ENCODE measurements at regions not wholly inside any gene's neighbourhood (a gene's known extent, or its start where the extent isn't known, plus 50 kb on each side); places are given as distances from the start of the nearest gene placed in this dataset.
A peak's percentile ranks its signal among the peaks of the same experiment; 100 is the strongest.

DNA sequence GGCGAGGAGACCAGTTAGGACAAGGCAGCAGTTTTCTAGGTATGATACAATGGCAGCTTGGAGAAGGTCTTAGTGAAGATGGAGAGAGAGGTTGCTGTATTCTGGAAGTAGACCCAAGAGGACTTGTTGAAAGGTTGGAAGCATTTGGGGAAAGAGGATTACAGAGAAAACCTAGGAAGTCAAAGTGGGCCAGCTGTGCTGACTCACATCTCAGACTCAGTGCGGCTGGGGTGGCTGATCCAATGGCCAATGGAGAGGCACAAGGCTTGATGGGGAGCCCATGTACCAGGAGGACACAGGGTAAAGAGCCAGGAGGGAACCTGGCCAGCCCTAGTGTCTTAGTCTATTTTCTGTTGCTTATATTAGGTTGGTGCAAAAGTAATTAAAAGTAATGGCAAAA, 194.5 kb upstream of the GALNT17 start:
- Histone ChIP-seq H3K27me3 (no peaks in the 10 kb centered on the region), H3K36me3 (no peaks in the 10 kb centered on the region), H3K4me3 (no peak overlapping the region), H3K27ac (no peak overlapping the region), H3K9me3 (no peaks in the 10 kb centered on the region), H3K4me1 (no peaks in the 10 kb centered on the region)
- intact Hi-C loops (cut with DNase I) = no loop called here
- peak in 1 of 2 donors; percentile 47 for DNase-seq (ENCODE audit: extremely low spot score in 2 of 2)
- no peak for TF ChIP-seq POLR2AphosphoS5 (IDR thresholded peaks at IDR 0.05; ENCODE audit: insufficient read depth in 1 of 2, low read depth in 1 of 2)
- TF ChIP-seq, protein P1, sequence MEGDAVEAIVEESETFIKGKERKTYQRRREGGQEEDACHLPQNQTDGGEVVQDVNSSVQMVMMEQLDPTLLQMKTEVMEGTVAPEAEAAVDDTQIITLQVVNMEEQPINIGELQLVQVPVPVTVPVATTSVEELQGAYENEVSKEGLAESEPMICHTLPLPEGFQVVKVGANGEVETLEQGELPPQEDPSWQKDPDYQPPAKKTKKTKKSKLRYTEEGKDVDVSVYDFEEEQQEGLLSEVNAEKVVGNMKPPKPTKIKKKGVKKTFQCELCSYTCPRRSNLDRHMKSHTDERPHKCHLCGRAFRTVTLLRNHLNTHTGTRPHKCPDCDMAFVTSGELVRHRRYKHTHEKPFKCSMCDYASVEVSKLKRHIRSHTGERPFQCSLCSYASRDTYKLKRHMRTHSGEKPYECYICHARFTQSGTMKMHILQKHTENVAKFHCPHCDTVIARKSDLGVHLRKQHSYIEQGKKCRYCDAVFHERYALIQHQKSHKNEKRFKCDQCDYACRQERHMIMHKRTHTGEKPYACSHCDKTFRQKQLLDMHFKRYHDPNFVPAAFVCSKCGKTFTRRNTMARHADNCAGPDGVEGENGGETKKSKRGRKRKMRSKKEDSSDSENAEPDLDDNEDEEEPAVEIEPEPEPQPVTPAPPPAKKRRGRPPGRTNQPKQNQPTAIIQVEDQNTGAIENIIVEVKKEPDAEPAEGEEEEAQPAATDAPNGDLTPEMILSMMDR (IDR thresholded peaks at IDR 0.05) = no peak

GRCh38 chr7:70940597-70940996, 191.3 kb upstream of the GALNT17 start:
- Histone ChIP-seq H3K9me3 (no peaks in the 10 kb centered on the region), H3K36me3 (no peaks in the 10 kb centered on the region), H3K27ac (no peak overlapping the region), H3K4me3 (no peak overlapping the region), H3K4me1 (no peaks in the 10 kb centered on the region), H3K27me3 (no peaks in the 10 kb centered on the region)
- no peak for DNase-seq (ENCODE audit: extremely low spot score in 2 of 2)
- TF ChIP-seq POLR2A (IDR thresholded peaks at IDR 0.05) (no peak), POLR2AphosphoS5 (IDR thresholded peaks at IDR 0.05; ENCODE audit: insufficient read depth in 1 of 2, low read depth in 1 of 2) (no peak)
- TF ChIP-seq, protein P1 (IDR thresholded peaks at IDR 0.05) = no peak
- intact Hi-C loops (cut with DNase I) = no loop called here

GRCh38 chr7:70942791-70943190, 189.2 kb upstream of the GALNT17 start:
- Histone ChIP-seq H3K9me3 (no peaks in the 10 kb centered on the region), H3K4me3 (no peak overlapping the region), H3K4me1 (no peaks in the 10 kb centered on the region), H3K27ac (no peak overlapping the region), H3K27me3 (no peaks in the 10 kb centered on the region), H3K36me3 (no peaks in the 10 kb centered on the region)
- peak in 1 of 2 donors; percentile 40 for DNase-seq (ENCODE audit: extremely low spot score in 2 of 2)
- TF ChIP-seq POLR2A (IDR thresholded peaks at IDR 0.05) (no peak), POLR2AphosphoS5 (IDR thresholded peaks at IDR 0.05; ENCODE audit: insufficient read depth in 1 of 2, low read depth in 1 of 2) (no peak)
- intact Hi-C loops (cut with DNase I) = no loop called here

DNA sequence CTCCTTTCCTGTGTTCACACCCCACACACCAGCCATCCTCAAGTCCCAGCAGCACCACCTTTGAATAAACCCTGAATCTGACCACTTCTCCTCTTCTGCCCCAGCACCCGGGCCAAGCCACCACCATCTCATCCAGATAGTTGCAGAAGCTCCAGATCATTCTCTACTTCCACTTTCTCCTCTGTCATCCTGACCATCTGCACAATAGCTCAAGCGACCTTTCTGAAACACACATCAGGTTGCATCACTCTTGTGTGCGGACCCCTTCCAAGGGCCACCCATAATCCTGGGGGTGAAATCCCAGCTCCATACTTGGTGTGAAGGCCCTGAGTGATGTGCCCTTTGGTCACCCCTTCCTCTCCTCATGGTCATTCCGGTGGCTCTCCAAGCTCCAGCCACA, 187.4 kb upstream of the GALNT17 start:
- TF ChIP-seq, protein P1 (IDR thresholded peaks at IDR 0.05) = no peak
- TF ChIP-seq POLR2A (IDR thresholded peaks at IDR 0.05) (no peak), POLR2AphosphoS5 (IDR thresholded peaks at IDR 0.05; ENCODE audit: insufficient read depth in 1 of 2, low read depth in 1 of 2) (no peak)
- Histone ChIP-seq H3K36me3 (no peaks in the 10 kb centered on the region), H3K4me3 (no peak overlapping the region), H3K9me3 (no peaks in the 10 kb centered on the region), H3K4me1 (no peaks in the 10 kb centered on the region), H3K27ac (no peak overlapping the region), H3K27me3 (no peaks in the 10 kb centered on the region)
- intact Hi-C loops (cut with DNase I) = no loop called here
- DNase-seq (ENCODE audit: extremely low spot score in 2 of 2) = peak in 1 of 2 donors; percentile 58

DNA sequence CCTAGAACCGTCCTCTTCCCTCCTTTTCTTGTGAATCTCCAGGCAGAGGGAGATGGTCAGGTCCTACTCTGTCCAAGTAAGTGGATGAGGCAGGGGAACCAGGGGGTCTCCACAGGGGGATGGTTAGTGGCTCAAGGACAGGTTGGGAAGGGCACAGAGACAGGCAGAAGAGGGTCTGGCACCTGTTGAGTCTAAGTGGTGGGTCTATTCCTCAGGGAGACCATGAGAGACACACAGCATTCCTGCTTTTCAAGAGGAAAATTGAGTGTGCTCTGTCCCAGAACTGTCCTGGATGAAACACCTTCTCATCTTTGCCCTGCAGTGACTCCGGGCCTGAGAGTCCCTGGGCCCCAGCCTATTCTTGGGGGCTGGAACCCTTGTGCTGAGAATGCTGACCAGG, 184.8 kb upstream of the GALNT17 start:
- Histone ChIP-seq H3K4me3 (no peak overlapping the region), H3K9me3 (no peaks in the 10 kb centered on the region), H3K36me3 (no peaks in the 10 kb centered on the region), H3K4me1 (no peaks in the 10 kb centered on the region), H3K27me3 (no peaks in the 10 kb centered on the region), H3K27ac (no peak overlapping the region)
- peak in 1 of 2 donors; percentile 70 for DNase-seq (ENCODE audit: extremely low spot score in 2 of 2)
- intact Hi-C loops (cut with DNase I) = no loop called here
- no peak for TF ChIP-seq POLR2A (IDR thresholded peaks at IDR 0.05)

DNA sequence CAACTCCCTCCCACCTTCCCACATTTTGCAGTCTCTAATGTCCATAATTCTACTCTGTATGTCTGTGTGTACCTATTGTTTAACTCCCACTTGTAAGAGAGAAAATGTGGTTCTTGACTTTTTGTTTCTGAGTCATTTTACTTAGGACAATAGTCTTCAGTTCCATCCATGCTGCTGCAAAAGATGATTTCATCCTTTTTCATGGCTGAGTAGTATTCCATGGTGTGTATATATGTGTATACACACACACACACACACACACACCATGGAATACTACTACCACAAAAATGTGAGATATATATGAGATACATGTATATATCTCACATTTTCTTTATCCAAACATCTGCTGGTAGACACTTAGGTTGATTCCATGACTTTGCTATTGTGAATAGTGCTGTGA, 182.1 kb upstream of the GALNT17 start:
- no peak overlapping the region for H3K27ac ChIP-seq
- no peaks in the 10 kb centered on the region for H3K36me3 ChIP-seq
- peaks cover 8% of the 10 kb centered on the region for H3K4me1 ChIP-seq
- H3K4me3 ChIP-seq = no peak overlapping the region
- no peak for DNase-seq (ENCODE audit: extremely low spot score in 2 of 2)
- intact Hi-C loops (cut with DNase I) = no loop called here
- no peaks in the 10 kb centered on the region for H3K9me3 ChIP-seq
- no peaks in the 10 kb centered on the region for H3K27me3 ChIP-seq
- TF ChIP-seq POLR2AphosphoS5 (IDR thresholded peaks at IDR 0.05; ENCODE audit: insufficient read depth in 1 of 2, low read depth in 1 of 2) (no peak), POLR2A (IDR thresholded peaks at IDR 0.05) (no peak)
- TF ChIP-seq, protein P1 (IDR thresholded peaks at IDR 0.05) = no peak

Data from vagina (tissue), 2 donors.